ENCODE measurements at regions not wholly inside any gene's neighbourhood (a gene's known extent, or its start where the extent isn't known, plus 50 kb on each side); places are given as distances from the start of the nearest gene placed in this dataset.

DNA sequence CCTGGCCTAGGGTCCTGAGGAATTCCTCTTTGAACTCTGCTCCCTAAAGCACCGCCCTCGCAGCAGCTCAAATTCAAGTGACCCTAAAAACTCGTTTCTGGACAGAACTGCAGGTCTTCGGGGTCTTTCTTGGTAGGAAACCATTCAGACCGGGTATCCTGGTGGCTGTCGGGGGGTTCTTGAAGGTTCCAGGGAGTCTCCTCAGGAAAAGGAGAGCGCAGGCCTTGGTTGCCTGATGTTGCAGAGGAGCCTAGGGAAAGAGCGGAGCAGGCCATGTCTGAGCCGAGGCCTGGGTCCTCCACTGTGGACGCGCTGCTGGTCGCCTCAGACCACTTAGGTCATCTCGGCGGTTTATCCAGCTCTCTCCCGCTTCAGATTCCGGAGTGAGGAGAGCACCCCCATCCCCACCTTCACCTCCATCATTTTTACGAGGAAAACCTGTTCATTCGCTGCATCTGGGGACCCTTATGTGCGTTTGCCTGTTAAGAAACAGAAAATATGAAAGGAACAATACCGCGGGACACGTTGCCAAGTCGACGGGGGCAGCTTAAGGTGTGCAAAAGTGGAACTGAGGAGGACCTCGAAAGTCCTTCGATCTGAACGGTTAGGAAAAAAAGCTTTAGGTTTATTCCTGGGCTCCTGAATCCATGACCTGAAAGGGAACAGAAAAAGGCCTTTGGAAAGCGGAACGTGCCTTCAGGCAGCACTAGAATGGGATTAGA is 299.4 kb downstream of the PARP8 start:
- Histone ChIP-seq H3K27me3 (ENCODE audit: control insufficient read depth, insufficient read depth, low read length) (peaks cover 82% of the 10 kb centered on the region), H3K9me3 (ENCODE audit: control insufficient read depth, insufficient read depth, low read length) (no peaks in the 10 kb centered on the region), H3K9ac (ENCODE audit: low read depth, low read length) (no peak overlapping the region), H3K4me1 (ENCODE audit: control insufficient read depth, insufficient read depth, low read length) (peaks cover 47% of the 10 kb centered on the region), H3K27ac (ENCODE audit: low read depth, low read length) (no peak overlapping the region), H3K36me3 (ENCODE audit: control insufficient read depth, insufficient read depth, low read length) (no peaks in the 10 kb centered on the region), H3K4me3 (ENCODE audit: low read depth, low read length) (peak overlapping the region; percentile 66)

GRCh38 chr5:50967009-50967562 is 300.6 kb downstream of the PARP8 start:
- H3K9ac ChIP-seq (ENCODE audit: low read depth, low read length): no peak overlapping the region
- no peak overlapping the region for H3K27ac ChIP-seq (ENCODE audit: low read depth, low read length)
- H3K4me1 ChIP-seq (ENCODE audit: control insufficient read depth, insufficient read depth, low read length): peaks cover 47% of the 10 kb centered on the region
- H3K9me3 ChIP-seq (ENCODE audit: control insufficient read depth, insufficient read depth, low read length): no peaks in the 10 kb centered on the region
- peak overlapping the region; percentile 66 for H3K4me3 ChIP-seq (ENCODE audit: low read depth, low read length)
- H3K27me3 ChIP-seq (ENCODE audit: control insufficient read depth, insufficient read depth, low read length): peaks cover 88% of the 10 kb centered on the region
- H3K36me3 ChIP-seq (ENCODE audit: control insufficient read depth, insufficient read depth, low read length): no peaks in the 10 kb centered on the region

DNA sequence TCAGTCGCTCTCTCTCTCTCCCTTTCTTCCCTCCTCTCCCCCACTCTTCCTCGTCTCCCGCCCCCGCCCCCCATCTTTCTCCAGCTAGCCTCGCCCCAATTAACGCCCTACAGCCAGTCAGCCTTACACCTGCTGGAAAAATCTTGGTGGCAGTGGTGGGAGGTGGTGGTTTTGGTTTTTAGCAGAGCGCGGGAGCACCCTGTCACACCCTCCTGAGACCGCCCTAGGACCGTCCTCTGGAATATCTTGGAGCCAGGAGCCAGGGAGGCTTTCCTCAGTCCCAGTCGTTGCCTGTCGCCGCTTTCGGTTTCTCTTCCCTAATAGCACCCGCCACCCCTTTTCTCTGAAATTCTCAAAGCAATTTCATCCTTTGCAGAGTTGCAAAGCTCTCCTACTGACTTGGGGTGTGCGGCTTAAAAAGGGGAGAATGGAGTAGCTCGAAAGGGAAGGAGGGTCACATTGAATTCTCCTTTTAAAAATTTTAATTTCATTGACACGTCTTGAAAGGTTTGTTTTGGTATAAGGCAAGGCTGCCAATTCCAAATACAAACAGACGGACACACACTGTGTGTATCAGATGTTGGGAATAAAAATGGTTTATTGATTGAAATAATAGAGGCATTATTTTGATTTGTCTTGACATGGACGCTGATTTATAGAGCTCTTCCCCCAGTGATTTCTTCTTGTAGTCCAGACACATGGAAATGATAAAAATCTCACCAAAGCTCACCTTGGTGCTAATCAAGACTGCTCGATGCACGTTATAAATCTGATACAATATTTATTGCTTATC is 301.3 kb downstream of the PARP8 start:
- Histone ChIP-seq H3K4me1 (ENCODE audit: control insufficient read depth, insufficient read depth, low read length) (peaks cover 47% of the 10 kb centered on the region), H3K9me3 (ENCODE audit: control insufficient read depth, insufficient read depth, low read length) (no peaks in the 10 kb centered on the region), H3K27me3 (ENCODE audit: control insufficient read depth, insufficient read depth, low read length) (peaks cover 88% of the 10 kb centered on the region), H3K27ac (ENCODE audit: low read depth, low read length) (no peak overlapping the region), H3K9ac (ENCODE audit: low read depth, low read length) (no peak overlapping the region), H3K36me3 (ENCODE audit: control insufficient read depth, insufficient read depth, low read length) (no peaks in the 10 kb centered on the region), H3K4me3 (ENCODE audit: low read depth, low read length) (peak overlapping the region; percentile 66)

DNA sequence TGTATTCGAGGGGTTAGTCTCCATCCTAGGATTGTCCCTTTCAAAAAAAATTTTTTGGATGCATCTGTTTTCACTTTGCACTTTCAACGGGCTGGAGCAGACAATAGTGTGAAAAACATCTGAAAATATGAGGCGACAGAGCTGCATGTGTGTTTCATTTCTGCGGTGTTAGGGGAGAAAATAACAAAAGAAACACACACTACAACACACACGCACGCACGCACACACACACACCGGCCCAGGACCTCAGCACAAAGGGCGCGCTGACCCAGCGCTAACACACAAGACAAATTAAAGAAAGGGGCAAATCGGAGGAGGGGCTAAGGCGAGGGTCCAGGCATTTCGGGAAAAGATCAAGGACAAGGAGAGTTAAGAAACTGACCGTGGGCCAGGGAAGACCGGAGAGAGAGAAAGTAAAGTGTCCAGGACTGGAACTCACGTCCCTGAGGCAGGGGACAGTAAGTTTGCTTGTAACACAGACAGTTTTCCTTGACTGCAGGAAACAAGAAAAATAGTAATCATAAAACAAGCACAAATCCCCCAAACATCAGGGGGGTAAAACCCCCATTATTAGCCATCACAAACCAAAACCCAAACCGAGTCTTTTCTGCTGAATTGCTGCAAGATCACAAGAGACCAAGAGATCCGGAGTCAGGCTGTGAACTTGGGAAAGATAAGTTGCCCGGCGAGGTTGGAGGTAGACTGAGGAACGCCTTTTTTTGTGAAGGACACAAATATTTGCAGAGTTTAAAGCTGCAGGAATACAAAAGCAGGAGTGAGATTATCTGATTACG is 302.1 kb downstream of the PARP8 start:
- no peak overlapping the region for H3K9ac ChIP-seq (ENCODE audit: low read depth, low read length)
- peak overlapping the region; percentile 66 for H3K4me3 ChIP-seq (ENCODE audit: low read depth, low read length)
- H3K4me1 ChIP-seq (ENCODE audit: control insufficient read depth, insufficient read depth, low read length): peaks cover 47% of the 10 kb centered on the region
- H3K9me3 ChIP-seq (ENCODE audit: control insufficient read depth, insufficient read depth, low read length): no peaks in the 10 kb centered on the region
- no peak overlapping the region for H3K27ac ChIP-seq (ENCODE audit: low read depth, low read length)
- peaks cover 82% of the 10 kb centered on the region for H3K27me3 ChIP-seq (ENCODE audit: control insufficient read depth, insufficient read depth, low read length)
- H3K36me3 ChIP-seq (ENCODE audit: control insufficient read depth, insufficient read depth, low read length): no peaks in the 10 kb centered on the region

- peak overlapping the region; percentile 66 for H3K4me3 ChIP-seq (ENCODE audit: low read depth, low read length)
- no peaks in the 10 kb centered on the region for H3K36me3 ChIP-seq (ENCODE audit: control insufficient read depth, insufficient read depth, low read length)
- no peak overlapping the region for H3K27ac ChIP-seq (ENCODE audit: low read depth, low read length)
- H3K9ac ChIP-seq (ENCODE audit: low read depth, low read length): no peak overlapping the region
- peaks cover 74% of the 10 kb centered on the region for H3K27me3 ChIP-seq (ENCODE audit: control insufficient read depth, insufficient read depth, low read length)
- no peaks in the 10 kb centered on the region for H3K9me3 ChIP-seq (ENCODE audit: control insufficient read depth, insufficient read depth, low read length)
- peaks cover 41% of the 10 kb centered on the region for H3K4me1 ChIP-seq (ENCODE audit: control insufficient read depth, insufficient read depth, low read length)
These were observed 303.0 kb downstream of the PARP8 start for GRCh38 chr5:50969151-50970031.

DNA sequence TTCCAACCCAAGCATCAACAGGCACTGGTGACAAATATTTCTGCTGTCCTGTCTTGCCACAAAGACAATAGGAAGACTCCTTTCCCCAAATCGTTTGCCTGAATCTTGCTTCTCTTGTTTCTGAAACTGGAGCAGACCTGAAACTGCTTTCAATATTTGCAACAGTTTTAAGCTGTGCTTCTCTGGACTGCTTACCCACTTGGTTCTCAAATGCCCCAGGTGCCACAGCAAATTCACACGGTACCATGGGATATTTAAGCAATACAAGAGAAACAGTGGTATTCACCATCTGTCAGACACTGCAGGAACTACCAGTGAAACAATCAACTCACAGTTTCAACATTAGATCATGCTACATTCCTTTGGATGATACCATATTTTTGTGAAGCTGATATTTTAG is 309.4 kb downstream of the PARP8 start:
- Histone ChIP-seq H3K9ac (ENCODE audit: low read depth, low read length) (no peak overlapping the region), H3K36me3 (ENCODE audit: control insufficient read depth, insufficient read depth, low read length) (no peaks in the 10 kb centered on the region), H3K4me1 (ENCODE audit: control insufficient read depth, insufficient read depth, low read length) (no peaks in the 10 kb centered on the region), H3K27ac (ENCODE audit: low read depth, low read length) (no peak overlapping the region), H3K9me3 (ENCODE audit: control insufficient read depth, insufficient read depth, low read length) (no peaks in the 10 kb centered on the region), H3K27me3 (ENCODE audit: control insufficient read depth, insufficient read depth, low read length) (peaks cover 9% of the 10 kb centered on the region), H3K4me3 (ENCODE audit: low read depth, low read length) (no peak overlapping the region)

GRCh38 chr5:50978924-50979323 is 312.5 kb downstream of the PARP8 start:
- Histone ChIP-seq H3K9ac (ENCODE audit: low read depth, low read length) (no peak overlapping the region), H3K4me1 (ENCODE audit: control insufficient read depth, insufficient read depth, low read length) (no peaks in the 10 kb centered on the region), H3K9me3 (ENCODE audit: control insufficient read depth, insufficient read depth, low read length) (peaks cover 15% of the 10 kb centered on the region; the same call in 1 of the 2 replicates), H3K27ac (ENCODE audit: low read depth, low read length) (no peak overlapping the region), H3K4me3 (ENCODE audit: low read depth, low read length) (no peak overlapping the region), H3K36me3 (ENCODE audit: control insufficient read depth, insufficient read depth, low read length) (no peaks in the 10 kb centered on the region), H3K27me3 (ENCODE audit: control insufficient read depth, insufficient read depth, low read length) (no peaks in the 10 kb centered on the region)

DNA sequence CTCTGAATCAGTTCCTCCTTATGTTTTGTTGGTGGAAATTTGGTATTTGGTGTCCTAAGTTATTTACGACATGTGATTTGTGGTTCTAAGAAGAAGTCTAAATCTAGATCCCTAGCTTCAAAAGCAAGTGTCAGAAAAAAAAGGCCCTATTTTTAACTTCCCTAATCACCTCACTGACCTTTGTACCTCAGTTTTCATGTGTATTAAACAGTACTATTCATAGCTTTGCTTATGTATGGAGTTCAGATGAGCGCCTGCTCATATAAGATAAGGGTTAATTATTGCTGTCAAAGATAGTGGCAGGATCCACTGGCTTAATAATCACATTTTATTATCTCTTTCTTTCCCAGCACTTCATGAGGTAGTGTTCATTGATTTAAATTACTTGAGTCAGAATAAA is 318.2 kb downstream of the PARP8 start:
- no peak overlapping the region for H3K9ac ChIP-seq (ENCODE audit: low read depth, low read length)
- H3K4me3 ChIP-seq (ENCODE audit: low read depth, low read length): no peak overlapping the region
- H3K27me3 ChIP-seq (ENCODE audit: control insufficient read depth, insufficient read depth, low read length): no peaks in the 10 kb centered on the region
- H3K36me3 ChIP-seq (ENCODE audit: control insufficient read depth, insufficient read depth, low read length): no peaks in the 10 kb centered on the region
- no peaks in the 10 kb centered on the region for H3K4me1 ChIP-seq (ENCODE audit: control insufficient read depth, insufficient read depth, low read length)
- H3K27ac ChIP-seq (ENCODE audit: low read depth, low read length): no peak overlapping the region
- peaks cover 15% of the 10 kb centered on the region; the same call in 1 of the 2 replicates for H3K9me3 ChIP-seq (ENCODE audit: control insufficient read depth, insufficient read depth, low read length)

- H3K9me3 ChIP-seq (ENCODE audit: control insufficient read depth, insufficient read depth, low read length): no peaks in the 10 kb centered on the region
- 0 out of 2 replicates have a peak, but pooled peaks cover under 1% of the 10 kb centered on the region for H3K4me1 ChIP-seq (ENCODE audit: control insufficient read depth, insufficient read depth, low read length)
- H3K9ac ChIP-seq (ENCODE audit: low read depth, low read length): no peak overlapping the region
- no peaks in the 10 kb centered on the region for H3K36me3 ChIP-seq (ENCODE audit: control insufficient read depth, insufficient read depth, low read length)
- no peak overlapping the region for H3K4me3 ChIP-seq (ENCODE audit: low read depth, low read length)
- no peaks in the 10 kb centered on the region for H3K27me3 ChIP-seq (ENCODE audit: control insufficient read depth, insufficient read depth, low read length)
- H3K27ac ChIP-seq (ENCODE audit: low read depth, low read length): no peak overlapping the region
These were observed 324.0 kb downstream of the PARP8 start for GRCh38 chr5:50990296-50990924.
